ENCODE measurements at regions not wholly inside any gene's neighbourhood (a gene's known extent, or its start where the extent isn't known, plus 50 kb on each side); places are given as distances from the start of the nearest gene placed in this dataset.

DNA sequence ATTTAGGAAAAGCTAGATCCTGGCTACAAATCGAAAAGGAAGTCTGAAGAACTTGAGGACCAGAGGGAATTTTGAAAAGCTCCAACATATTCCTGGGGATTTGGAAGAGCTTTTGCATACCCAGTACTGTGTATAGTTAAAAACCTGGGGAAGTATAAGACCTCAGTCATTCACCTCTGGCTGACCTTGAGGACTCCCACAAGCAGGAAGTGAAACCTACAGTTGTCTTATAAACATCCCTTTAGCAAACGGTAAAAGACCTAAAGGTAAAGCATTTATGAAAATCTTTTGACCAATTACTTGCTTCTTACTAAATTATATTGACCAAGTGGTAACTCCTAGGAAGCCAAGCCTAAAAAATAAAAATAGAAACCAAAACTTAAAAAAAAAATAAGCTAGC, 175.0 kb downstream of the HAO1 start:
- Histone ChIP-seq H3K4me1 (ENCODE audit: insufficient read depth) (no peaks in the 10 kb centered on the region), H2AFZ (peak overlapping the region; percentile 39; the same call in 1 of the 2 replicates), H3K4me2 (no peak overlapping the region), H3F3A (replicated peaks; ENCODE audit: low read depth) (no peaks in the 10 kb centered on the region), H3K9me2 (ENCODE audit: insufficient read depth) (no peaks in the 10 kb centered on the region), H3K27me3 (ENCODE audit: insufficient read depth) (no peaks in the 10 kb centered on the region), H3K4me3 (no peak overlapping the region), H3K36me3 (ENCODE audit: insufficient read depth) (no peaks in the 10 kb centered on the region), H3K27ac (ENCODE audit: low read depth) (no peak overlapping the region), H4K20me1 (replicated peaks; ENCODE audit: insufficient read depth) (no peaks in the 10 kb centered on the region), H3K79me2 (replicated peaks; ENCODE audit: insufficient read depth) (no peaks in the 10 kb centered on the region)
- Mint-ChIP-seq H3K9me3 (no peaks in the 10 kb centered on the region; the same call in 2 of the 3 replicates), H3K27me3 (ENCODE audit: insufficient read depth, low read depth, poor library complexity) (no peaks in the 10 kb centered on the region), H3K36me3 (ENCODE audit: low read depth) (no peaks in the 10 kb centered on the region), H3K4me1 (peaks cover 3% of the 10 kb centered on the region; the same call in 2 of the 3 replicates), H3K4me3 (no peak overlapping the region), H3K27ac (no peak overlapping the region)
- DNase-seq (ENCODE audit: low spot score): peak; percentile 3
- TF ChIP-seq ZNF114 (CRISPR knock-in tag; IDR thresholded peaks at IDR 0.05) (no peak), POLR2AphosphoS5 (IDR thresholded peaks at IDR 0.05; ENCODE audit: low read depth) (no peak), JUNB (IDR thresholded peaks at IDR 0.05; ENCODE audit: unreplicated experiment) (no peak), CREB1 (CRISPR knock-in tag; IDR thresholded peaks at IDR 0.05; ENCODE audit: low read depth) (no peak), NANOG (IDR thresholded peaks at IDR 0.05; ENCODE audit: borderline replicate concordance) (no peak), EZH2 (IDR thresholded peaks at IDR 0.05; ENCODE audit: low read depth, unreplicated experiment) (no peak), EZH2phosphoT487 (IDR thresholded peaks at IDR 0.05; ENCODE audit: unreplicated experiment) (no peak), ZNF331 (CRISPR knock-in tag; IDR thresholded peaks at IDR 0.05; ENCODE audit: low read depth) (no peak), STAT1 (IDR thresholded peaks at IDR 0.05; ENCODE audit: unreplicated experiment) (no peak)
- TF ChIP-seq, protein P1, sequence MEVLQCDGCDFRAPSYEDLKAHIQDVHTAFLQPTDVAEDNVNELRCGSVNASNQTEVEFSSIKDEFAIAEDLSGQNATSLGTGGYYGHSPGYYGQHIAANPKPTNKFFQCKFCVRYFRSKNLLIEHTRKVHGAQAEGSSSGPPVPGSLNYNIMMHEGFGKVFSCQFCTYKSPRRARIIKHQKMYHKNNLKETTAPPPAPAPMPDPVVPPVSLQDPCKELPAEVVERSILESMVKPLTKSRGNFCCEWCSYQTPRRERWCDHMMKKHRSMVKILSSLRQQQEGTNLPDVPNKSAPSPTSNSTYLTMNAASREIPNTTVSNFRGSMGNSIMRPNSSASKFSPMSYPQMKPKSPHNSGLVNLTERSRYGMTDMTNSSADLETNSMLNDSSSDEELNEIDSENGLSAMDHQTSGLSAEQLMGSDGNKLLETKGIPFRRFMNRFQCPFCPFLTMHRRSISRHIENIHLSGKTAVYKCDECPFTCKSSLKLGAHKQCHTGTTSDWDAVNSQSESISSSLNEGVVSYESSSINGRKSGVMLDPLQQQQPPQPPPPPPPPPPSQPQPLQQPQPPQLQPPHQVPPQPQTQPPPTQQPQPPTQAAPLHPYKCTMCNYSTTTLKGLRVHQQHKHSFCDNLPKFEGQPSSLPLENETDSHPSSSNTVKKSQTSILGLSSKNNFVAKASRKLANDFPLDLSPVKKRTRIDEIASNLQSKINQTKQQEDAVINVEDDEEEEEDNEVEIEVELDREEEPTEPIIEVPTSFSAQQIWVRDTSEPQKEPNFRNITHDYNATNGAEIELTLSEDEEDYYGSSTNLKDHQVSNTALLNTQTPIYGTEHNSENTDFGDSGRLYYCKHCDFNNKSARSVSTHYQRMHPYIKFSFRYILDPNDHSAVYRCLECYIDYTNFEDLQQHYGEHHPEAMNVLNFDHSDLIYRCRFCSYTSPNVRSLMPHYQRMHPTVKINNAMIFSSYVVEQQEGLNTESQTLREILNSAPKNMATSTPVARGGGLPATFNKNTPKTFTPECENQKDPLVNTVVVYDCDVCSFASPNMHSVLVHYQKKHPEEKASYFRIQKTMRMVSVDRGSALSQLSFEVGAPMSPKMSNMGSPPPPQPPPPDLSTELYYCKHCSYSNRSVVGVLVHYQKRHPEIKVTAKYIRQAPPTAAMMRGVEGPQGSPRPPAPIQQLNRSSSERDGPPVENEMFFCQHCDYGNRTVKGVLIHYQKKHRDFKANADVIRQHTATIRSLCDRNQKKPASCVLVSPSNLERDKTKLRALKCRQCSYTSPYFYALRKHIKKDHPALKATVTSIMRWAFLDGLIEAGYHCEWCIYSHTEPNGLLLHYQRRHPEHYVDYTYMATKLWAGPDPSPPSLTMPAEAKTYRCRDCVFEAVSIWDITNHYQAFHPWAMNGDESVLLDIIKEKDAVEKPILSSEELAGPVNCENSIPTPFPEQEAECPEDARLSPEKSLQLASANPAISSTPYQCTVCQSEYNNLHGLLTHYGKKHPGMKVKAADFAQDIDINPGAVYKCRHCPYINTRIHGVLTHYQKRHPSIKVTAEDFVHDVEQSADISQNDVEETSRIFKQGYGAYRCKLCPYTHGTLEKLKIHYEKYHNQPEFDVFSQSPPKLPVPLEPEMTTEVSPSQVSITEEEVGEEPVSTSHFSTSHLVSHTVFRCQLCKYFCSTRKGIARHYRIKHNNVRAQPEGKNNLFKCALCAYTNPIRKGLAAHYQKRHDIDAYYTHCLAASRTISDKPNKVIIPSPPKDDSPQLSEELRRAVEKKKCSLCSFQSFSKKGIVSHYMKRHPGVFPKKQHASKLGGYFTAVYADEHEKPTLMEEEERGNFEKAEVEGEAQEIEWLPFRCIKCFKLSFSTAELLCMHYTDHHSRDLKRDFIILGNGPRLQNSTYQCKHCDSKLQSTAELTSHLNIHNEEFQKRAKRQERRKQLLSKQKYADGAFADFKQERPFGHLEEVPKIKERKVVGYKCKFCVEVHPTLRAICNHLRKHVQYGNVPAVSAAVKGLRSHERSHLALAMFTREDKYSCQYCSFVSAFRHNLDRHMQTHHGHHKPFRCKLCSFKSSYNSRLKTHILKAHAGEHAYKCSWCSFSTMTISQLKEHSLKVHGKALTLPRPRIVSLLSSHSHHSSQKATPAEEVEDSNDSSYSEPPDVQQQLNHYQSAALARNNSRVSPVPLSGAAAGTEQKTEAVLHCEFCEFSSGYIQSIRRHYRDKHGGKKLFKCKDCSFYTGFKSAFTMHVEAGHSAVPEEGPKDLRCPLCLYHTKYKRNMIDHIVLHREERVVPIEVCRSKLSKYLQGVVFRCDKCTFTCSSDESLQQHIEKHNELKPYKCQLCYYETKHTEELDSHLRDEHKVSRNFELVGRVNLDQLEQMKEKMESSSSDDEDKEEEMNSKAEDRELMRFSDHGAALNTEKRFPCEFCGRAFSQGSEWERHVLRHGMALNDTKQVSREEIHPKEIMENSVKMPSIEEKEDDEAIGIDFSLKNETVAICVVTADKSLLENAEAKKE (CRISPR knock-in tag; IDR thresholded peaks at IDR 0.05): no peak
- TF ChIP-seq, protein P2, sequence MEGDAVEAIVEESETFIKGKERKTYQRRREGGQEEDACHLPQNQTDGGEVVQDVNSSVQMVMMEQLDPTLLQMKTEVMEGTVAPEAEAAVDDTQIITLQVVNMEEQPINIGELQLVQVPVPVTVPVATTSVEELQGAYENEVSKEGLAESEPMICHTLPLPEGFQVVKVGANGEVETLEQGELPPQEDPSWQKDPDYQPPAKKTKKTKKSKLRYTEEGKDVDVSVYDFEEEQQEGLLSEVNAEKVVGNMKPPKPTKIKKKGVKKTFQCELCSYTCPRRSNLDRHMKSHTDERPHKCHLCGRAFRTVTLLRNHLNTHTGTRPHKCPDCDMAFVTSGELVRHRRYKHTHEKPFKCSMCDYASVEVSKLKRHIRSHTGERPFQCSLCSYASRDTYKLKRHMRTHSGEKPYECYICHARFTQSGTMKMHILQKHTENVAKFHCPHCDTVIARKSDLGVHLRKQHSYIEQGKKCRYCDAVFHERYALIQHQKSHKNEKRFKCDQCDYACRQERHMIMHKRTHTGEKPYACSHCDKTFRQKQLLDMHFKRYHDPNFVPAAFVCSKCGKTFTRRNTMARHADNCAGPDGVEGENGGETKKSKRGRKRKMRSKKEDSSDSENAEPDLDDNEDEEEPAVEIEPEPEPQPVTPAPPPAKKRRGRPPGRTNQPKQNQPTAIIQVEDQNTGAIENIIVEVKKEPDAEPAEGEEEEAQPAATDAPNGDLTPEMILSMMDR (conservative IDR thresholded peaks at IDR 0.05; ENCODE audit: low read depth in 2 of 2): no peak
- TF ChIP-seq, protein P3, sequence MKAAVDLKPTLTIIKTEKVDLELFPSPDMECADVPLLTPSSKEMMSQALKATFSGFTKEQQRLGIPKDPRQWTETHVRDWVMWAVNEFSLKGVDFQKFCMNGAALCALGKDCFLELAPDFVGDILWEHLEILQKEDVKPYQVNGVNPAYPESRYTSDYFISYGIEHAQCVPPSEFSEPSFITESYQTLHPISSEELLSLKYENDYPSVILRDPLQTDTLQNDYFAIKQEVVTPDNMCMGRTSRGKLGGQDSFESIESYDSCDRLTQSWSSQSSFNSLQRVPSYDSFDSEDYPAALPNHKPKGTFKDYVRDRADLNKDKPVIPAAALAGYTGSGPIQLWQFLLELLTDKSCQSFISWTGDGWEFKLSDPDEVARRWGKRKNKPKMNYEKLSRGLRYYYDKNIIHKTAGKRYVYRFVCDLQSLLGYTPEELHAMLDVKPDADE (IDR thresholded peaks at IDR 0.05): no peak
- TF ChIP-seq, protein P4, sequence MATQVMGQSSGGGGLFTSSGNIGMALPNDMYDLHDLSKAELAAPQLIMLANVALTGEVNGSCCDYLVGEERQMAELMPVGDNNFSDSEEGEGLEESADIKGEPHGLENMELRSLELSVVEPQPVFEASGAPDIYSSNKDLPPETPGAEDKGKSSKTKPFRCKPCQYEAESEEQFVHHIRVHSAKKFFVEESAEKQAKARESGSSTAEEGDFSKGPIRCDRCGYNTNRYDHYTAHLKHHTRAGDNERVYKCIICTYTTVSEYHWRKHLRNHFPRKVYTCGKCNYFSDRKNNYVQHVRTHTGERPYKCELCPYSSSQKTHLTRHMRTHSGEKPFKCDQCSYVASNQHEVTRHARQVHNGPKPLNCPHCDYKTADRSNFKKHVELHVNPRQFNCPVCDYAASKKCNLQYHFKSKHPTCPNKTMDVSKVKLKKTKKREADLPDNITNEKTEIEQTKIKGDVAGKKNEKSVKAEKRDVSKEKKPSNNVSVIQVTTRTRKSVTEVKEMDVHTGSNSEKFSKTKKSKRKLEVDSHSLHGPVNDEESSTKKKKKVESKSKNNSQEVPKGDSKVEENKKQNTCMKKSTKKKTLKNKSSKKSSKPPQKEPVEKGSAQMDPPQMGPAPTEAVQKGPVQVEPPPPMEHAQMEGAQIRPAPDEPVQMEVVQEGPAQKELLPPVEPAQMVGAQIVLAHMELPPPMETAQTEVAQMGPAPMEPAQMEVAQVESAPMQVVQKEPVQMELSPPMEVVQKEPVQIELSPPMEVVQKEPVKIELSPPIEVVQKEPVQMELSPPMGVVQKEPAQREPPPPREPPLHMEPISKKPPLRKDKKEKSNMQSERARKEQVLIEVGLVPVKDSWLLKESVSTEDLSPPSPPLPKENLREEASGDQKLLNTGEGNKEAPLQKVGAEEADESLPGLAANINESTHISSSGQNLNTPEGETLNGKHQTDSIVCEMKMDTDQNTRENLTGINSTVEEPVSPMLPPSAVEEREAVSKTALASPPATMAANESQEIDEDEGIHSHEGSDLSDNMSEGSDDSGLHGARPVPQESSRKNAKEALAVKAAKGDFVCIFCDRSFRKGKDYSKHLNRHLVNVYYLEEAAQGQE (IDR thresholded peaks at IDR 0.05; ENCODE audit: unreplicated experiment): no peak
- ATAC-seq: no peak

Data from GM23338 (cell line).